Endothelial cell of umbilical vein (primary cell): ENCODE measurements at regions not wholly inside any gene's neighbourhood (a gene's known extent, or its start where the extent isn't known, plus 50 kb on each side); places are given as distances from the start of the nearest gene placed in this dataset.

Source experiments
- BruUV-seq: library from RNA; stranded (reverse); fragments of 400-500 nt; replicated peaks from 2 replicates; lab custom pipeline; 2021; lab: Mats Ljungman, UMichigan
- CTCF ChIA-PET: fragments of 300-600, 350-600 bp; sonication (Branson Sonifier 250); formaldehyde crosslinking; loops from one replicate; lab custom pipeline; 2021; ENCODE audit warnings: antibody characterized with exemption, inconsistent platforms; lab: Charles Lee
- POLR2A ChIA-PET: fragments of 300-600, 350-600 bp; sonication (Branson Sonifier 250); formaldehyde crosslinking; loops from one replicate; lab custom pipeline; 2021; ENCODE audit warnings: antibody characterized with exemption, inconsistent platforms; lab: Charles Lee
- DNase-seq: peaks from one replicate; pipeline ENCODE4 v3.0.0-alpha.2; 2011; ENCODE audit warnings: low read depth, low spot score
- FAIRE-seq: peaks from 2 replicates; lab custom pipeline; 2011; peaks lifted over from hg19 to GRCh38; lab: Jason Lieb, UNC
- H2AFZ ChIP-seq: 2 replicates; pipeline ENCODE4 v1.6.0; 2012; ENCODE audit warnings: low read depth, low read length, control low read depth, inconsistent platforms
- H3K27ac ChIP-seq: 2 replicates; pipeline ENCODE4 v1.5.1; 2011; ENCODE audit warnings: low read depth, mild to moderate bottlenecking, control low read depth, low read length, moderate library complexity; ENCODE audit not compliant: insufficient read depth
- H3K27me3 ChIP-seq, 2 experiments: 2 replicates each; pipeline versions ENCODE4 v1.6.0 to v1.6.1; 2011; ENCODE audit warnings: low read length in 2 of 2, mixed read lengths in 1 of 2; ENCODE audit not compliant: control insufficient read depth in 2 of 2, insufficient read depth in 2 of 2
- H3K36me3 ChIP-seq, 2 experiments: 2 replicates in 1 of 2; 3 replicates in 1 of 2; pipeline ENCODE4 v1.5.1; 2011; ENCODE audit warnings: low read length in 2 of 2, mild to moderate bottlenecking in 1 of 2, moderate library complexity in 1 of 2; ENCODE audit not compliant: control insufficient read depth in 2 of 2, insufficient read depth in 2 of 2; ENCODE audit errors: extremely low read depth in 1 of 2
- H3K4me1 ChIP-seq: 3 replicates; pipeline ENCODE4 v1.5.1; 2011; ENCODE audit warnings: mild to moderate bottlenecking, low read length; ENCODE audit not compliant: control insufficient read depth, insufficient read depth; ENCODE audit errors: extremely low read depth
- H3K4me2 ChIP-seq: 2 replicates; pipeline ENCODE4 v1.6.1; 2011; ENCODE audit warnings: low read length, control low read depth, mixed read lengths; ENCODE audit not compliant: insufficient read depth
- H3K4me3 ChIP-seq, 3 experiments: fragments of 200-600 bp in 1 of 3; sonication (generic), shearing (Covaris generic) in 1 of 3; replicated peaks in 1 of 3; 2 replicates each; pipeline ENCODE4 v1.5.1; 2011 to 2016; ENCODE audit warnings: control low read depth in 3 of 3, low read length in 3 of 3, mild to moderate bottlenecking in 2 of 3, inconsistent platforms in 1 of 3, low read depth in 1 of 3, moderate library complexity in 1 of 3; ENCODE audit not compliant: insufficient read depth in 1 of 3
- H3K79me2 ChIP-seq: 2 replicates; pipeline ENCODE4 v1.6.0; 2012; ENCODE audit warnings: low read length, inconsistent platforms; ENCODE audit not compliant: control insufficient read depth, insufficient read depth
- H3K9ac ChIP-seq: replicated peaks from 2 replicates; pipeline ENCODE3; 2011; ENCODE audit warnings: low read length, control low read depth; ENCODE audit not compliant: insufficient read depth; ENCODE audit errors: extremely low read depth
- H3K9me1 ChIP-seq: replicated peaks from 3 replicates; pipeline ENCODE4 v1.6.0; 2011; ENCODE audit warnings: mild to moderate bottlenecking, low read length; ENCODE audit not compliant: control insufficient read depth, insufficient read depth; ENCODE audit errors: extremely low read depth
- H3K9me3 ChIP-seq: replicated peaks from 2 replicates; pipeline ENCODE4 v1.5.1; 2012; ENCODE audit warnings: low read length, inconsistent platforms; ENCODE audit not compliant: control insufficient read depth, insufficient read depth
- H4K20me1 ChIP-seq: replicated peaks from 2 replicates; pipeline ENCODE3; 2011; ENCODE audit warnings: mild to moderate bottlenecking, low read length; ENCODE audit not compliant: control insufficient read depth, insufficient read depth; ENCODE audit errors: extremely low read depth
- EZH2 ChIP-seq: IDR thresholded peaks from 2 replicates; pipeline ENCODE4 v1.6.1; 2012; ENCODE audit warnings: borderline replicate concordance, low read depth, mild to moderate bottlenecking, moderate library complexity, low read length, inconsistent platforms; ENCODE audit not compliant: severe bottlenecking
- FOS ChIP-seq: IDR thresholded peaks from 2 replicates; pipeline ENCODE4 v1.6.1; 2011; ENCODE audit warnings: mild to moderate bottlenecking, low read length, moderate library complexity, borderline replicate concordance; ENCODE audit not compliant: insufficient read depth
- JUN ChIP-seq: IDR thresholded peaks from 2 replicates; pipeline ENCODE4 v1.6.1; 2011; ENCODE audit warnings: borderline replicate concordance, low read depth; ENCODE audit not compliant: insufficient read length, insufficient read depth
- MYC ChIP-seq: IDR thresholded peaks from one replicate; pipeline ENCODE4 v1.6.1; 2011; ENCODE audit warnings: mild to moderate bottlenecking, low read depth, low read length
- POLR2A ChIP-seq: IDR thresholded peaks from 2 replicates; pipeline ENCODE4 v1.6.1; 2012; ENCODE audit warnings: low read depth, mild to moderate bottlenecking, control low read depth, low read length
- dilution Hi-C: fragments of 300-500 bp; cut with MboI; formaldehyde crosslinking; loops from one replicate; pipeline ENCODE4 v1.15.0; 2019; ENCODE audit warnings: low sequenced_read_pairs; ENCODE audit not compliant: extremely low pct_ligation_motif_present
- intact Hi-C: fragments of 100-400 bp; cut with micrococcal nuclease; formaldehyde crosslinking; loops from one replicate; pipeline ENCODE4 v1.10.0; 2022
- TF ChIP-seq, protein P1 (sequence below): IDR thresholded peaks from 2 replicates; pipeline ENCODE4 v1.6.1; 2011; ENCODE audit not compliant: insufficient read depth, insufficient read length
- TF ChIP-seq, protein P2 (sequence below), 2 donors: IDR thresholded peaks; 1 replicate in 1 of 2; 2 replicates in 1 of 2; pipeline ENCODE4 v1.5.1; 2011; ENCODE audit warnings: low read length in 2 of 2, mild to moderate bottlenecking in 2 of 2, moderate library complexity in 2 of 2, control low read depth in 1 of 2, inconsistent platforms in 1 of 2, low read depth in 1 of 2; ENCODE audit not compliant: insufficient read depth in 1 of 2; ENCODE audit errors: extremely low read depth in 1 of 2

DNA sequence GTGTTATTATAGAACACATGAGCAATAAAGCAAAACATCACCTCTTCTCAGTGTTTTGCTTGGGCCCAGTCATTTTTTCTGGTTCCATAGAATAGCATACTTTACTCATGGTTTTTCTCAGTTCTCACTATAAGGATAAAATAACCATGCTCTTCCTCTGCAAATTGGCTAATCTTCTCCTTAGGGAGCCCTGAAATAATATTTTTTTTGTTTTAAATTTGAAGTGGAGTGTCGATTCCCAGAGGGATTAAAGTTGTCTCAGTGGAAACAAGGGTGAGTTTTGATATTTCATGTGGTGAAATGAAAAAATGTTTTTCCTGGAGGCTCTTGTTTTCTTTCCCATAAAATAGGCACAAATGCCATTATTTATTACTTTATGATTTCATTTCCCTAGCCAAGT, 127.3 kb downstream of the NOC3L start:
- Histone ChIP-seq H3K9me1 (no peaks in the 10 kb centered on the region), H3K4me3 (no peak overlapping the region), H3K79me2 (no peaks in the 10 kb centered on the region), H3K27ac (no peak overlapping the region), H2AFZ (no peak overlapping the region), H3K4me2 (no peak overlapping the region), H3K9ac (no peak overlapping the region), H3K27me3 (peaks cover 2 to 3% of the 10 kb centered on the region in 2 experiments), H4K20me1 (no peaks in the 10 kb centered on the region), H3K36me3 (no peaks in the 10 kb centered on the region), H3K9me3 (no peaks in the 10 kb centered on the region), H3K4me1 (no peaks in the 10 kb centered on the region)
- intact Hi-C loops (no loop called here), dilution Hi-C loops (no loop called here)
- ChIA-PET CTCF (interaction anchor here (1.2 kb wide), 1 partner anchor 209 kb away, joined by 4 read pairs; no protein-coding TSS in a partner anchor), POLR2A (no interaction called here)
- no TSS peak for BruUV-seq
- DNase-seq: no peak
- no peak for FAIRE-seq
- TF ChIP-seq, protein P1, sequence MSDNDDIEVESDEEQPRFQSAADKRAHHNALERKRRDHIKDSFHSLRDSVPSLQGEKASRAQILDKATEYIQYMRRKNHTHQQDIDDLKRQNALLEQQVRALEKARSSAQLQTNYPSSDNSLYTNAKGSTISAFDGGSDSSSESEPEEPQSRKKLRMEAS: no peak

DNA sequence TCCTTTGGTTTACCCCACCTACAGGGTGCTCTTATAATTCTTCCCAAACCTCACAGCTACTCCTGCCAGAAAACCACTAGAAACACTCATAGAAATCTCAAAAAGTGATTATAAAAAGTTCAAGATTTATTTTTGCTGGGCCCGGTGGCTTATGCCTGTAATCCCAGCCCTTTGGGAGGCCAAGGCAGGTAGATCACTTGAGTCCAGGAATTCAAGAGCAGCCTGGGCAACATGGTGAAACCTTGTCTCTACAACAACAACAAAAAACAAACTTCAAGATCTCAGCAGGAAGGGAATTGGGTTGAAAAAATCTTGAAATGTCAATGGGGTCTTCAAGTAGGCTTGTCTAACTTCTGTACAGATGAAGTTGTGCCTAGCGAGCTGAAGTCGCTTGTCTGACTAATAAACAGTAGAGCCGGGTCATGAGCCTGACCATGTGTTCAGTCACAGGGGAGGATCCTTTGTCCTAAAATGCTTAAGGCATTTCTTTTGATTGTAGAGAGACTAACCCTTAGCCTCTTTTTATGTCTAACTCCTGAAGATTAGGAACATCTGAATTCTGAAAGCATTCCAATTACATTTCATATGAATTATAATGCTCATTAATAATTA, 124.6 kb downstream of the NOC3L start:
- no peak overlapping the region for H3K9ac ChIP-seq
- H3K4me1 ChIP-seq: no peaks in the 10 kb centered on the region
- no peaks in the 10 kb centered on the region for H3K79me2 ChIP-seq
- H3K4me2 ChIP-seq: no peak overlapping the region
- peaks cover 2 to 3% of the 10 kb centered on the region in 2 experiments for H3K27me3 ChIP-seq
- intact Hi-C loops (no loop called here), dilution Hi-C loops (no loop called here)
- H4K20me1 ChIP-seq: no peaks in the 10 kb centered on the region
- no peak overlapping the region for H2AFZ ChIP-seq
- H3K4me3 ChIP-seq: no peak overlapping the region
- no peak overlapping the region for H3K27ac ChIP-seq
- DNase-seq: no peak
- H3K9me1 ChIP-seq: no peaks in the 10 kb centered on the region
- ChIA-PET CTCF (no interaction called here), POLR2A (no interaction called here)
- no peaks in the 10 kb centered on the region for H3K36me3 ChIP-seq
- FAIRE-seq: no peak
- no peaks in the 10 kb centered on the region for H3K9me3 ChIP-seq
- no TSS peak for BruUV-seq
- TF ChIP-seq, protein P2, sequence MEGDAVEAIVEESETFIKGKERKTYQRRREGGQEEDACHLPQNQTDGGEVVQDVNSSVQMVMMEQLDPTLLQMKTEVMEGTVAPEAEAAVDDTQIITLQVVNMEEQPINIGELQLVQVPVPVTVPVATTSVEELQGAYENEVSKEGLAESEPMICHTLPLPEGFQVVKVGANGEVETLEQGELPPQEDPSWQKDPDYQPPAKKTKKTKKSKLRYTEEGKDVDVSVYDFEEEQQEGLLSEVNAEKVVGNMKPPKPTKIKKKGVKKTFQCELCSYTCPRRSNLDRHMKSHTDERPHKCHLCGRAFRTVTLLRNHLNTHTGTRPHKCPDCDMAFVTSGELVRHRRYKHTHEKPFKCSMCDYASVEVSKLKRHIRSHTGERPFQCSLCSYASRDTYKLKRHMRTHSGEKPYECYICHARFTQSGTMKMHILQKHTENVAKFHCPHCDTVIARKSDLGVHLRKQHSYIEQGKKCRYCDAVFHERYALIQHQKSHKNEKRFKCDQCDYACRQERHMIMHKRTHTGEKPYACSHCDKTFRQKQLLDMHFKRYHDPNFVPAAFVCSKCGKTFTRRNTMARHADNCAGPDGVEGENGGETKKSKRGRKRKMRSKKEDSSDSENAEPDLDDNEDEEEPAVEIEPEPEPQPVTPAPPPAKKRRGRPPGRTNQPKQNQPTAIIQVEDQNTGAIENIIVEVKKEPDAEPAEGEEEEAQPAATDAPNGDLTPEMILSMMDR (IDR thresholded peaks at IDR 0.05; ENCODE audit: extremely low read depth in 1 of 2, insufficient read depth in 1 of 2, low read depth in 1 of 2, low read length in 2 of 2): no peak
- TF ChIP-seq, protein P1: no peak
- TF ChIP-seq JUN (no peak), POLR2A (no peak), FOS (no peak), MYC (no peak), EZH2 (no peak)
